Upper lobe of left lung (tissue), 6 donors: ENCODE measurements at regions not wholly inside any gene's neighbourhood (a gene's known extent, or its start where the extent isn't known, plus 50 kb on each side); places are given as distances from the start of the nearest gene placed in this dataset.
A peak's percentile ranks its signal among the peaks of the same experiment; 100 is the strongest.

Source experiments
- ATAC-seq, 2 donors: fragments of 200-7000 bp; cut with Tn5 transposase; one replicate each; pipeline ENCODE4 v1.9.1; 2022; ENCODE audit warnings: mild to moderate bottlenecking in 2 of 2, moderate library complexity in 2 of 2; ENCODE audit not compliant: low FRiP score in 2 of 2
- DNase-seq, 2 donors: peaks; one replicate each; pipeline ENCODE4 v3.0.0-alpha.2; 2019 to 2020
- H3K27ac ChIP-seq, 4 donors: fragments of 200-600 bp; sonication (generic); one replicate each; pipeline ENCODE4 v1.5.1; 2016 to 2019
- H3K27me3 ChIP-seq, 4 donors: fragments of 200-600 bp; sonication (generic); one replicate each; pipeline ENCODE4 v1.5.1; 2017 to 2019
- H3K36me3 ChIP-seq, 4 donors: fragments of 200-600 bp; sonication (generic); one replicate each; pipeline ENCODE4 v1.5.1; 2016 to 2019
- H3K4me1 ChIP-seq, 4 donors: fragments of 200-600 bp; sonication (generic); one replicate each; pipeline ENCODE4 v1.5.1; 2018 to 2019
- H3K4me3 ChIP-seq, 4 donors: fragments of 200-600 bp; sonication (generic); one replicate each; pipeline ENCODE4 v1.5.1; 2017 to 2019; ENCODE audit warnings: mild to moderate bottlenecking in 2 of 4, moderate library complexity in 1 of 4
- H3K9me3 ChIP-seq, 4 donors: fragments of 200-600 bp; sonication (generic); one replicate each; pipeline ENCODE4 v1.5.1; 2018 to 2019
- CTCF ChIP-seq, 6 experiments: fragments of 450-650 bp in 4 of 6; fragments of 200-600 bp in 2 of 6; sonication (generic) in 2 of 6; IDR thresholded peaks; one replicate each; pipeline ENCODE4 v1.5.1; 2016 to 2019; ENCODE audit warnings: antibody characterized with exemption in 6 of 6
- EP300 ChIP-seq, 4 donors: sonication (generic); formaldehyde crosslinking; IDR thresholded peaks; one replicate each; pipeline ENCODE4 v1.5.1; 2017; ENCODE audit warnings: antibody characterized with exemption in 4 of 4, control low read depth in 2 of 4
- POLR2A ChIP-seq, 4 donors: fragments of 450-650 bp; IDR thresholded peaks; one replicate each; pipeline ENCODE4 v1.5.1; 2016 to 2017; ENCODE audit warnings: antibody characterized with exemption in 4 of 4, mild to moderate bottlenecking in 2 of 4
- POLR2AphosphoS5 ChIP-seq, 2 donors: sonication (generic); formaldehyde crosslinking; IDR thresholded peaks; one replicate each; pipeline ENCODE4 v1.5.1; 2017; ENCODE audit warnings: antibody characterized with exemption in 2 of 2
- WGBS, 2 donors: methylation state at CpG; one replicate each; pipeline ENCODE4 v1.1.5; 2017 to 2018; 5-methylcytosine and 5-hydroxymethylcytosine counted together
- donor health status: DM: no; HTN: no; CAD: no; lungs with moderate emphysema.
- donor health status: DM: no; HTN: yes; CAD: no; lungs with severe emphysema.

- Histone ChIP-seq H3K27me3 (no peaks in the 10 kb centered on the region), H3K36me3 (no peaks in the 10 kb centered on the region), H3K4me1 (peaks cover 4 to 7% (median 7%) of the 10 kb centered on the region in 4 donors), H3K9me3 (peaks cover 0 to 4% (median 2%) of the 10 kb centered on the region in 4 donors), H3K4me3 (no peak overlapping the region), H3K27ac (no peak overlapping the region)
- TF ChIP-seq POLR2AphosphoS5 (IDR thresholded peaks at IDR 0.05) (no peak), EP300 (IDR thresholded peaks at IDR 0.05) (no peak), CTCF (IDR thresholded peaks at IDR 0.05) (no peak), POLR2A (IDR thresholded peaks at IDR 0.05) (no peak)
- WGBS, 2 donors = 59 to 65% methylated on average over 6 of the region's 6 CpGs
- DNase-seq (no peak), ATAC-seq (no peak)
Observed at GRCh38 chr14:51780741-51781140, 79.7 kb upstream of the GNG2 start.

GRCh38 chr14:51781381-51781780 lies 79.0 kb upstream of the GNG2 start:
- Histone ChIP-seq H3K4me1 (peaks cover 4 to 7% (median 7%) of the 10 kb centered on the region in 4 donors), H3K9me3 (peaks cover 0 to 6% (median 3%) of the 10 kb centered on the region in 4 donors), H3K27me3 (no peaks in the 10 kb centered on the region), H3K27ac (no peak overlapping the region), H3K36me3 (no peaks in the 10 kb centered on the region), H3K4me3 (no peak overlapping the region)
- ATAC-seq (no peak), DNase-seq (no peak)
- 53% methylated on average over 7 of the region's 7 CpGs for WGBS, 2 donors
- no peak for TF ChIP-seq CTCF (IDR thresholded peaks at IDR 0.05)
- TF ChIP-seq POLR2A (IDR thresholded peaks at IDR 0.05) = no peak
- TF ChIP-seq POLR2AphosphoS5 (IDR thresholded peaks at IDR 0.05) = no peak
- no peak for TF ChIP-seq EP300 (IDR thresholded peaks at IDR 0.05)

GRCh38 chr14:51782435-51782834 lies 78.0 kb upstream of the GNG2 start:
- 80 to 94% methylated on average over 4 of the region's 4 CpGs for whole genome bisulfite sequencing, 2 donors
- DNase-seq (no peak), ATAC-seq (no peak)
- H3K27ac ChIP-seq = no peak overlapping the region
- H3K36me3 ChIP-seq = no peaks in the 10 kb centered on the region
- no peak overlapping the region for H3K4me3 ChIP-seq
- H3K9me3 ChIP-seq = peaks cover 0 to 15% (median 8%) of the 10 kb centered on the region in 4 donors
- H3K27me3 ChIP-seq = no peaks in the 10 kb centered on the region
- no peak for TF ChIP-seq CTCF (IDR thresholded peaks at IDR 0.05)
- no peak for TF ChIP-seq POLR2AphosphoS5 (IDR thresholded peaks at IDR 0.05)
- TF ChIP-seq POLR2A (IDR thresholded peaks at IDR 0.05) = no peak
- no peak for TF ChIP-seq EP300 (IDR thresholded peaks at IDR 0.05)
- peaks cover 4 to 7% (median 7%) of the 10 kb centered on the region in 4 donors for H3K4me1 ChIP-seq

- peaks cover 4 to 7% (median 7%) of the 10 kb centered on the region in 4 donors for H3K4me1 ChIP-seq
- no peak overlapping the region for H3K4me3 ChIP-seq
- H3K27me3 ChIP-seq = no peaks in the 10 kb centered on the region
- no peak for DNase-seq
- 24 to 34% methylated on average over 4 of the region's 4 CpGs for WGBS, 2 donors
- H3K36me3 ChIP-seq = no peaks in the 10 kb centered on the region
- no peak for TF ChIP-seq CTCF (IDR thresholded peaks at IDR 0.05)
- TF ChIP-seq EP300 (IDR thresholded peaks at IDR 0.05) = no peak
- no peak for TF ChIP-seq POLR2AphosphoS5 (IDR thresholded peaks at IDR 0.05)
- no peak for TF ChIP-seq POLR2A (IDR thresholded peaks at IDR 0.05)
- H3K9me3 ChIP-seq = peaks cover 0 to 15% (median 8%) of the 10 kb centered on the region in 4 donors
- peak in 1 of 2 donors; percentile 77 for ATAC-seq
- no peak overlapping the region for H3K27ac ChIP-seq
Observed at GRCh38 chr14:51783765-51784164, 76.6 kb upstream of the GNG2 start.

GRCh38 chr14:51784466-51784865 lies 75.9 kb upstream of the GNG2 start:
- DNase-seq (no peak), ATAC-seq (no peak)
- Histone ChIP-seq H3K27ac (no peak overlapping the region), H3K9me3 (peaks cover 0 to 15% (median 8%) of the 10 kb centered on the region in 4 donors), H3K36me3 (no peaks in the 10 kb centered on the region), H3K4me3 (no peak overlapping the region), H3K4me1 (peaks cover 4 to 7% (median 7%) of the 10 kb centered on the region in 4 donors), H3K27me3 (no peaks in the 10 kb centered on the region)
- TF ChIP-seq EP300 (IDR thresholded peaks at IDR 0.05) (no peak), CTCF (IDR thresholded peaks at IDR 0.05) (no peak), POLR2A (IDR thresholded peaks at IDR 0.05) (no peak), POLR2AphosphoS5 (IDR thresholded peaks at IDR 0.05) (no peak)
